ENCODE measurements at regions not wholly inside any gene's neighbourhood (a gene's known extent, or its start where the extent isn't known, plus 50 kb on each side); places are given as distances from the start of the nearest gene placed in this dataset.
"Not testable (repeated sequence)": the region's sequence is repeated elsewhere in the genome, so short reads cannot be mapped to it uniquely, and the experiment has no call there.

DNA sequence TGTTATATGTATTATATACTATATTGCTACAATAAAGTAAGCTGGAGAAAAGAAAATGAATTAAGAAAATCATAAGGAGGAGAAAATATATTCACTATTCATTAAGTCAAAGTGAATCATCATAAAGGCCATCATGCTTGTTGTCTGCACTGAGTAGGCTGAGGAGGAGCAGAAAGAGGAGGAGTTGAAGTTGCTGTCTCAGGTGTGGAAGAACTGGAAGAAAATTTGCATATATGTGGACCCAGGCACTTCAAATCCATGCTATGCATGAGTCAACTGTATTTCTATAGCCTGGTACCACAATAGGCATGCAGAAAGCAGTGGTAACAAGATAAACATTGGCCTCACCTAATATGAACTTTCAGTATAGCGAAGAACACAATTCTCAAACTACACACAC is 135.9 kb upstream of the SGCG start:
- DNase-seq: no peak

DNA sequence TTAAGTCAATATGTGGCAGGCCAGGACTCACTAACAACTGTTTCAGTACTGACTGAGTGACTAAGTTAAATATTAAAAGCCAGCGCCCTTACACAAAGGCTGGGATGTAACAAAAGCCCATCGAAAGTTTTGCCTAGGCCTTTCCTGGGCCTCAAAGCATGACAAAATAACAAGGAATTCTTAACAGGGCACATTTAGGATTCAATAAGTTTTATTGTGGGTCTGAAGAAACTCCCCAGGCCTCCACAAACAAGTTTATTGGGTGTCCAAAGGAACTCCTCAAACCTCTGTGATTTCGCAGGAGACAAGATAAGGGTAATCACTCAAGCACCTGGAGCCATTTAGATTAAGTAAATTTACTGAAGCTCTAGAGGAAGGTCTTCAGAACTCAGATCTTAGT is 130.7 kb upstream of the SGCG start:
- no peak for DNase-seq

DNA sequence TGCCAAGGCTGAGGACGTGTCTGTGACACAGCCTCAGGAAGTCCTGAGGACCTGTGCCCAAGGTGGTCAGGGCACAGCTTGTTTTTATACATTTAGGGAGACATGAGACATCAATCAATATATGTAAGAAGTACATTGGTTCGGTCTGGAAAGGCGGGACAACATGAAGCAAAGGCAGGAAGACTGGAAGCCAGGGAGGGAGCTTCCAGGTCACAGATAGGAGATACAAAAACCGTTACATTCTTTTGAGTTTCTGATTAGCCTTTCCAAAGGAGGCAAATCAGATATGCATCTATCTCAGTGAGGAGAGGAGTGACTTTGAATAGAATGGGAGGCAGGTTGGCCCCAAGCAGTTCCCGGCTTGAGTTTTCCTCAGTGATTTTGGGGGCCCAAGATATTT is 127.1 kb upstream of the SGCG start:
- DNase-seq: not testable (repeated sequence)

DNA sequence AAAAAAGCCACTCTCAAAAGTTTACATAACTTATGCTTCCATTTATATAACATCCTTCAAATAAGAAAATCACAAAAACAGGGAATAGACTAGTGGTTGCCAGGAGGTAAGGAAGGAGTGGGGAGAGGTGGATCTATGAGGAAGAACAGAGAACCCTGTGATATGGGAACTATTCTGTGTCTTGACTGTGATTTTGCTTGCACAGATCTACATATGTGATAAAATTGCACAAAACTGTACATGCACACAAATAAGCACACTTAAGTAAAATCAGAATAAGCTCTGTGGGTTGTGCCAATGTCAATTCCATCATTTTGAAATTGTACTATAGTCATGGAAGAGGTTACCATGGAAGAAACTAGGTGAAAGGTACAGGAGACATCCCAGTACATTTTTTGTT is 121.6 kb upstream of the SGCG start:
- DNase-seq: no peak

DNA sequence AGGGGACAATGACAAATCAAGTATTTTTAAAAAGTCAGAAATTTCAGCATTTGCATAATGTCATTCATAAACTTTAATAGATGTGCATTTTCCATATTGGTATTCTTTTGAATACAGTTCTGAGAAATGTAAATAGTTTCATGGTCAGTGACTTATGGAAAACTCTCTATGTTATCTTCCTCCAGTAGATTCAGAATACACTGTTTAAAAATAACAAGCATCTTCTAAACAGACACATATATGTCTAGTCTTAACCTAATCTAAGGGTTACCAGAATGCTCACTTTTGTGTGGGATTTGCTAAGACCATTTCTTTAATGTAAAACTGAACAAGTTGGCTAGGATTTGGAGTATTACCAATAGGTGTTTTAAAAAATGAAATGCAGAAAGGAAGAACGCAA is 119.8 kb upstream of the SGCG start:
- DNase-seq: no peak

DNA sequence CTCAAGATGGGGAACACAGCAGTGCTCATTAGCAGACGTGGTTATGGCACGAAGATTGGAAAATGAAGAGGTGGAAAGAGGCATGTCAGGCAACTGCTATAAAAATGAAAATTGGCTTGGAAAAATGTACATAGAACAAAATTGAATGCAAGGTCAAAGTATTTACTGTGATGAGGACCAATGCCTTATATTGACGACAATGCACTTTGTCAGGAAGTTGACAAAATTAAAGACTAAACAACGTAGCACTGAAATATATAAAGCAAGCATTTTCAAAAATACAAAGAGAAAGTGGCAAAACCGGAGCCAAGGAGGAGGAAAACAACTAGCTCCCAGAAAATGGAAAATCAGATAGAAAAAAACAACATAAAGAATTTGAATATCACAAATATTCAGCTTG is 113.7 kb upstream of the SGCG start:
- no peak for DNase-seq

DNA sequence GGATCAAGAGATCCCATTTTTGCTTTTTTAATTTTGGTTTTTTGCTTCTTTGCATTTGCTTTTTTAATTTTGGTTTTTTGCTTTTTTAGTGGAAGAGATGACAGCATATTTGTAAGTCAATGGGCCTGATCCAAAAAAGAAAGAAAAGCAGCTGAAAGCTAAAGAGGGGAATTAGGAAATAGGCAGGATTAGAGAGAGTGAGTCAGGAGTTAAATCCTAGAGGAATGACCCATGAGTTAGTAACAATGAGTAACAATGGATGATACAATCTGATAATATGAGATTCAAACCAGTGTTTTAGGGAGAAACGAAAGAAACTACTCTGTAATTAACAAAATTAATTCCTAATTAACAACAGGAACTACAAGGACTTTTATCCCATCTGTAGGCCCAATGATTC is 111.2 kb upstream of the SGCG start:
- no peak for DNase-seq

DNA sequence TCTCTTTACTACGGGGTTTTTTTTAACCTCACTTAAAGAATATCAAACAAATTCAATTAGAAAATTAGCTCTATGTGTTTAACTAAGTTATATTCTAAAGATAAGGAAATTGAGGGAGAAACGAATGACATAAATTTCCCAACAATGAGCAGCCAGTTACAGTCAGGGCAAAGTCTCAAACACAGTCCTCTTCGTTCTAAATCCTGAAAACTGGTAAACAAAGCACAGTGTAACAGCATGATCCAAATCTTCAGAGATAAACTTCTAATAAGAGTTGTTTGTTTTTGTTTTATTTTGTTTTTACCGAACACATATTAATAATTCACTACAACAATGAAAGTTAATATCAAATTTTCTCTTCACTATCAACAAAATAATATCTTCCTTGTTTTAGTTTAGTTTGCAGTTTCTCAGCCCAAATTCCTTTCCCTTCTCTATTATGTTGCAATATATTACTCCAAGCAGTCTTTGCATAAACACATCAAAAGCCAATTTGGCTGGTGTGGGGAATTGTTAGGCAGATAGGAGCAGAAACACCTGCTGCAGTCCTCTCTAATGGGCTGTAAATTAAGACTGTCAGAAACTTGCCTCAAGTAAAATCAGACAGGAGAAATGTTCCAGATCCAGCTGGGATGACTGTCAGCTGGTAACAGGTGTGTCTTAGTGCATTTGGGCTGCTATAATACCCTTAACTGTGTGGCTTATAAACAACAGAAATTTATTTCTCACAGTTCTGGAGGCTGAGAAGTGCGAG is 106.5 kb upstream of the SGCG start:
- DNase-seq: no peak

DNA sequence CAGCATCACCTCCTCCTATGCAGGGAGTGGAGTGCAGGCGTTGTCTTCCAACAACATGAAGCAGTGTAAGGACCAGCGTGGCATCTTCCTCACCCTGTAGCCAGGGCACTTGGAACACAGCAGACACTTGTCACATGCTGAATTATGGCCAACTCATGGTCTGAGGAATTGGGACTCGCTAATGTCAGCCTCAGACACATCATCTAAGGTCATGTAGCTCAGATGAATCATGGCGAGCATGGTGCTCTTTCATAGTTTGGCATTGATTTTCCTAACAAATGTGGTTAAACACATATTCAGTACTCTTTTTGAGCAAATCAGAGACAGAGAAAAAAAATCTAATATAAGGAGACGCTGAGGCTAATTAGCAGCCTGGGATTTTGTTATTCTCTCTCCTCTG is 99.6 kb upstream of the SGCG start:
- no peak for DNase-seq

DNA sequence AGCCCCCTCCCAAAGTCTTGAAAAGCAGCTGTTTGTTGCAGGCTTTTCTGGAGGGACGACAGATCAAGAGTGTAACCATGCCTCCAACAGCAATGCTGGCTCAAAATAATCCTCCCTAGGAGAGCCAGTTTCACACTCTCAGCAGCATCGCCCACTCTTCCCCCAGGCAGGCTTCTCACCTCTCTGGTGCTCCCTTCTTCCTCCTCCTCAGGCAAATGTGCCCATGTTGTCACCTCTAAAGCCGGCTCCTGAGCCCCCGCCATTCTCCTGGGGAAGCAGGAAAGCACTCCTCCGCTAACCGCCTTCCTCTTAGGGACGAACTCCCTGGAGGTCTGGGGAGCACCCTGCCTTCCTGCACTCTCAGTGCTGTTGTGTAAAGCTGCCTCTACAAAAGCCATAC is 98.9 kb upstream of the SGCG start:
- no peak for DNase-seq

DNA sequence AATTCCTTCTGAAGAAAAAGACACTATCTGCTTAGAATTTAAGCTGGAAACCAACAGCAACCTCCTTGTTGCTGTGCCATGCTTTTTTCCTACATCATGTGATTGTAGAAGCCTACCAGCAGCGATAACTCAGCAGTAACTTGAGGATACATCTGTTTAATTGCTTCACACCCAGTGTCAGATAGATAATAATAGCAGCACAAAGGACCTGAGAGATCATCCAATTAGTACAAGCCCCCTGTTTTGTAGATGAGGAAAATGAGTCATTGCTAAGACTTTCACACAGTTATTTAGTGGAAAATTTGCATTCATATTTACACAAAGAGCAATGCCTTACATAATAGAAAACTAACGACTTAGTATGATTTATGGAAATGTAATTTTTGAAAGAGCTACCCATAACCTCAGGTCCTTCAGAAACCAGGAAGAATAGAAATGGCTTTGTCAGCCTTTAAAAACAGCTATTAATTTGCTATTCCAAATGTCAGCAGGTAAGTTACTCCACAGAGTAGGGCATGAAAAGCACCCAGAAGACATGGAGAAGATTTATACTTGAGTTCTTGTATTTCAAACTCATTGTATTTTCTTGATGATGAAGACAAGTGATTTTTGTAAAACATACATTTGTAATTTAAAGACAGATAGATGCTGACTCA is 93.7 kb upstream of the SGCG start:
- DNase-seq: peak; percentile 40

DNA sequence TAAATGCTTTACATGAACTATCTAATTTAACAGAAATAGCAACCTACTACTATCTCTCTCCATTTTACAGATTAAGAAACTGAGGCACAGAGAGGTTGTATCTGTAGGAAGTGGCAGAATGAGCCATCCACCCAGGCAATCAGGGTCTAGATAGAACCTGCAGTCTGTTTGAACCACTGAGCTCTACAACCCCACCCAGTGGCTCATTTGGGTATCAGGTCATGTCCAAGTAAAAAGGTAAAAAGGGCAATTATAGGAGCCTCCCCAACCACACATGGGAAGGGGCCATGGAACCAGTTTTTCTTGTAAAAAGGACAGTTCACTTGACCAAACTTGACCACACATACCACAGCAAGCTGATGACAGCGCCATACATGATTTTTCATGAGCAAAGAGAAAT is 92.9 kb upstream of the SGCG start:
- peak; percentile 57 for DNase-seq

DNA sequence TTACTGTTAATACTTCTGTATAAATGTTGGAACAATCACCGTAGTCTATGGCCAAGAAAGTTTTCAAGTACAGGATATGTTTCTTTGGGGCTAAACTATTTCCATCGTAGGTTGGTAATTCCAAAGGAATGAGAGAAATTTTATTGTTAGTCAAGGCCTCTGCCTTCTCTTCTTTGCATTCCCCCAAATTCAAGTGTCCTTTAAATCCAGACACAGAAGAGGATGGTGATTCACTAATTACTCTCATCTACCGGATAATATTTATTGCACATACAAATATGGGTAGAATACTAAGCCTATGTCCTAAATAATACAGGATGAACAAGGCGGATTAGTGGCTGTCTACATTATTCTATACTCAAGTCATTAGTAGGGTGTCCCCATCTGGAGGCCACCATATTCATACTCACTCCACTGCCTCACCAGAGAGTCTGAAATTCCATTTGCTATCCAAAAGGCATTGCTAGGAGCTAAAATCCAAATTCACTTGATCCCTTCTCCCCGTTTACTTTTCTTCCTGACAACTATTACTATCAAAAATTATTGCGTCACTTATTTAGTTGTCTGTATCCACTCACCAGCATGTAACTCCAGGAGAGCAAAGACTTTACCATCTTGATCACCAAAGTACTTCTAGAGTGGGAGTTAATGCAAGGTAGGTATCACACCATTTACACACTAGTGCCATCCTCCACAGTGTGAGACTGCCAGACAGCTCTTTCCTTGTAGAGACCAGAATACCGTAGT is 82.4 kb upstream of the SGCG start:
- no peak for DNase-seq

DNA sequence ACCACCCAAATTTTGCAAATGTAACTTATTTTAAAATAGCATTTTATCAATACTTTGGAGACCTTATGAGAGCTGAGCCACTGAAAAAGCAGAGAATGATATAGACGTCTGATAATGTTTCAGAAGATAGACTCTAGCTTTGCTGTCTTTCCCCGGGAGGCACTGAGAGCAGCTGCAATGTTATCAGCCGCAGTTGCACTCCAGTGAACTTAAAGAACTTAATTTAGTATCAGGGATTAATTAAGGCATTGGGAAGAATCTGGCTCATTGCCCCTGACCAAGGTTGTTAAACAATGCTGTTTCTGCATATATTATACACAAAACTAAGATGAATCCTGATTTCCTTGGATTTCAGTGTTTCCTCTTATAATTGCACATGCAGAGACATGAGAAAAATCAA is 75.7 kb upstream of the SGCG start:
- DNase-seq: no peak

DNA sequence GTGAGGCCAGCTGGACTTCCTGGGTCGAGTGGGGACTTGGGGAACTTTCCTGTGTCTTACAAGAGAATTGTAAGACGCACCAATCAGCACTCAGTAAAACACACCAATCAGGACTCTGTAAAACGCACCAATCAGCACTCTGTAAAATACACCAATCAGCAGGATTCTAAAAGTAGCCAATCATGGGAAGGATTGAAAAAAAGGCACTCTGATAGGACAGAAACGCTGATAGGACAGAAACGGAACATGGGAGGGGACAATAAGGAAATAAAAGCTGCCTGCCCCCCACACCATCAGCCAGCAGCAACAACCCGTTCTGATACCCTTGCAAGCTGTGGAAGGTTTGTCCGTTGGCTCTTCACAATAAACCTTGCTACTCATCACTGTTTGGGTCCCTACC is 73.1 kb upstream of the SGCG start:
- no peak for DNase-seq

DNA sequence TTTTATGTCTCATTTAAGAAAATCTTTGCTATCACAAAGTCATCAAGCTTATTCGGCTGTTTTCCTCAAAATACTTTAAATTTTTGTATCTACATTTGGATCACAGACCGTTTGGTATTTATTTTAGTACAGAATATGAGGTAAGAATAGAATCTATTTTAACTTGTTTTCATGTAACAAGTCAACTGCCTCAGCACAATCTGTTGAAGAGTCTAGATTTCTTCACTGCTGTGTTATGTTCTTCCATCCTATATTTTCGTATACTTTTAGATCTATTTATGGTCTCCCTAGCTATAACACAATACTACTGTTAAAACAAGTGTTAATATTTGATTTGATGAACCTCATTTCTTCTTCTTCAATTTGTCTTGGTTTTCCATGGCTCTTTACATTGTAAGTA is 61.6 kb upstream of the SGCG start:
- no peak for DNase-seq

DNA sequence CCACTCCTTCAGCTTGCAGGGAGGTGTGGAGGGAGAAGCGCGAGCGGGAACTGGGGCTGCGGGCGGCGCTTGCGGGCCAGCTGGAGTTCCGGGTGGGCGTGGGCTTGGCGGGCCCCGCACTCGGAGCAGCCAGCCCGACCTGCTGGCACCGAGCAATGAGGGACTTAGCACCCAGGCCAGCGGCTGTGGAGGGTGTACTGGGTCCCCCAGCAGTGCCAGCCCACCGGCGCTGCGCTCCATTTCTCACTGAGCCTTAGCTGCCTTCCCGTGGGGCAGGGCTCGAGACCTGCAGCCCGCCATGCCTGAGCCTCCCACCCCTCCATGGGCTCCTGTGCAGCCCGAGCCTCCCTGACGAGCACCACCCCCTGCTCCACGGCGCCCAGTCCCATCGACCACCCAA is 53.2 kb upstream of the SGCG start:
- DNase-seq: not testable (repeated sequence)

DNA sequence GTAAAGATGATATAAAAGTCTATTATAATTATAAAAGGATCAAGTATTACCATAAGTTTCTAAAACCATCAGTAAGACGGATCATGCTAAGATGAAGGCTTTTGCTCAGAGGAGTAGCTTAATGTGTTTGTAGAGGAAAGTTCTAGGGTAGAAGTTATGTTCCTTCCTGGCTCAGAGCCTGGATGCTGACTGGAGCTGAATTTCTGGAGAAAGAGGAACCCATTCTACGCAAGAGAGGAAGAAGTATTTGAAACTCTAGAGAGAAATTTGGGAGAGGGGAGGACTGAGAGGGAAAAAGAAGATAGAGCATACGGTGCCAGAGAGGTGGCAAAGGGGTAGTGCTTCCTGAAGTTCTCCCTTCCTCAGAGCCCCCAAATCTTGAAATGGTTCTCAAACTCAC is 51.4 kb upstream of the SGCG start:
- DNase-seq: no peak
